Suprapubic skin (tissue), 4 donors: ENCODE measurements at regions not wholly inside any gene's neighbourhood (a gene's known extent, or its start where the extent isn't known, plus 50 kb on each side); places are given as distances from the start of the nearest gene placed in this dataset.

ENCODE experiments used
- DNase-seq, 2 donors: peaks; one replicate each; pipeline ENCODE4 v3.0.0-alpha.2; 2019; ENCODE audit warnings: low spot score in 2 of 2
- H3K27ac ChIP-seq: fragments of 200-600 bp; sonication (generic); one replicate; pipeline ENCODE4 v1.5.1; 2019
- H3K27me3 ChIP-seq: fragments of 200-600 bp; sonication (generic); one replicate; pipeline ENCODE4 v1.5.1; 2019
- H3K36me3 ChIP-seq: fragments of 200-600 bp; sonication (generic); one replicate; pipeline ENCODE4 v1.5.1; 2019
- H3K4me1 ChIP-seq: fragments of 200-600 bp; sonication (generic); one replicate; pipeline ENCODE4 v1.5.1; 2019
- H3K4me3 ChIP-seq: fragments of 200-600 bp; sonication (generic); one replicate; pipeline ENCODE4 v1.5.1; 2019; ENCODE audit warnings: mild to moderate bottlenecking
- H3K9me3 ChIP-seq: fragments of 200-600 bp; sonication (generic); one replicate; pipeline ENCODE4 v1.5.1; 2019
- CTCF ChIP-seq, 2 donors: fragments of 200-600 bp in 1 of 2; fragments of 450-650 bp in 1 of 2; sonication (generic) in 1 of 2; IDR thresholded peaks; one replicate each; pipeline ENCODE4 v1.5.1; 2016 to 2019; ENCODE audit warnings: antibody characterized with exemption in 2 of 2, mild to moderate bottlenecking in 1 of 2, moderate library complexity in 1 of 2
- EP300 ChIP-seq: sonication (generic); formaldehyde crosslinking; IDR thresholded peaks from one replicate; pipeline ENCODE4 v1.6.1; 2017; ENCODE audit warnings: antibody characterized with exemption
- POLR2A ChIP-seq, 2 donors: fragments of 450-650 bp; IDR thresholded peaks; one replicate each; pipeline ENCODE4 v1.6.1; 2017; ENCODE audit warnings: antibody characterized with exemption in 2 of 2, mild to moderate bottlenecking in 2 of 2, moderate library complexity in 2 of 2
- POLR2AphosphoS5 ChIP-seq, 3 donors: sonication (generic); formaldehyde crosslinking; IDR thresholded peaks; one replicate each; pipeline ENCODE4 v1.6.1; 2017; ENCODE audit warnings: antibody characterized with exemption in 3 of 3
- WGBS: methylation state at CpG from one replicate; pipeline ENCODE4 v1.1.5; 2018; 5-methylcytosine and 5-hydroxymethylcytosine counted together

DNA sequence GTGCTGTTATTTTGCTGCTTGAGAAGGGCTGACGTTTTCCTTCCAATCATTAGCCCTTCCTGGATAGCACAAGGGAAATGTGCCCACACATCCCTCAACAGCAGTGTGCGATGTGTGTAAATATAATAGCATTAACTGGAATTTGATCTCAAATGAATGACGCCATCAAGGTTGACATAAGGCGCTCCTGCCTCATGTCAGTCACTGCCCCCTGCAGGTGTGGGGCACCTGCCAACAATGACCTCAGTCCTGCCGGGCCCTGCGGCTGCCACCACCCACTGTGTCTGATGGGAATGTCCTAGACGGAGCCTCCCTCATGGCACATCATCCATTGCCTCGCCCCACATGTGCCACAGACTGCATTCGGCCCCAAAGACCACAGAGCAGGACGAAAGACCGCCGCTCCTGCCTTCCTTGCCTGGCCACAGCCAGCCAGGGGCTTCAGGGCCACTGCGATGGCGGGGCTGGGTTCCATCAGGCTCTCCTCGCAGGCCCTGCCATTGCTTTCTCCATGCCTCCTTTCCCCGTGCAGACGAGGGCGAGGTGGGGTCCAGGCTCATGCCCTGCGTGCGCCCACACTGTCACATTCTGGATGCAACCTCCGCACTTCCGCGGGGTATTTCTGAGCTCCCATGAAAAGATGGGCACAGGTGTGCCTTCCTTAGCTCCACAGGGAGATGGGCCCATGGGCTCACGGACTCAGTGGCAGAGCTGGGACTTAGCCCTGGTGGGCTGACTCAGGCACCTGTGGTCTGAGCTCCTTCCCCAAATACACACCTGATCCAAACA, 146.7 kb downstream of the SOX1 start:
- no peak for TF ChIP-seq CTCF (IDR thresholded peaks at IDR 0.05)
- TF ChIP-seq POLR2AphosphoS5 (IDR thresholded peaks at IDR 0.05) = no peak
- no peak for TF ChIP-seq EP300
- TF ChIP-seq POLR2A (IDR thresholded peaks at IDR 0.05) = no peak
- Histone ChIP-seq H3K9me3 (no peaks in the 10 kb centered on the region), H3K36me3 (no peaks in the 10 kb centered on the region), H3K4me3 (no peak overlapping the region), H3K27ac (no peak overlapping the region), H3K27me3 (peaks cover 26% of the 10 kb centered on the region), H3K4me1 (no peaks in the 10 kb centered on the region)
- 77% methylated on average over 18 of the region's 24 CpGs for WGBS
- DNase-seq = no peak

DNA sequence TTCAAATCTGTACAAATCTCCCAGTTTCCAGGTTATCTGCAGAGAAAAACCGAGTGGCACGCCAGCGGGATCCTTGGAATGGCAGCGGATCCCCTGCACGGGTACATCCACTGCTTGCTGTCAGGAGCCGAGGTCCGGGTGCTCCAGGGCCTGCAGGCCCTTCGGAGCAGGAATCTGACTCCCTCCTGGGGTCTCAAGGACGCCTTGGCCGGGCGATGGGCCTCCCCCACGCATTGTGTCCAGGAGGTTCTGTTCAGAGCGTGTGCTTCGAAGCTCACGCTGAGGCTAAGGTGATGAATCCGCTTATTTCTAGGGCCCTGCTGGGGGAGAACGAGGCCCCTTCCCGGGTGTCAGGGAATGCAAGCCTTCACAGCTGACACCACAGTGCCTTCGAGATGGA, 148.9 kb downstream of the SOX1 start:
- TF ChIP-seq CTCF (IDR thresholded peaks at IDR 0.05) = no peak
- no peak for TF ChIP-seq EP300
- no peak for TF ChIP-seq POLR2AphosphoS5 (IDR thresholded peaks at IDR 0.05)
- TF ChIP-seq POLR2A (IDR thresholded peaks at IDR 0.05) = no peak
- peaks cover 21% of the 10 kb centered on the region for H3K27me3 ChIP-seq
- no peaks in the 10 kb centered on the region for H3K9me3 ChIP-seq
- no peak overlapping the region for H3K27ac ChIP-seq
- DNase-seq = no peak
- no peak overlapping the region for H3K4me3 ChIP-seq
- WGBS = 79% methylated on average over 14 of the region's 19 CpGs
- no peaks in the 10 kb centered on the region for H3K36me3 ChIP-seq
- H3K4me1 ChIP-seq = no peaks in the 10 kb centered on the region

- no peak overlapping the region for H3K4me3 ChIP-seq
- no peak overlapping the region for H3K27ac ChIP-seq
- H3K4me1 ChIP-seq = no peaks in the 10 kb centered on the region
- no peaks in the 10 kb centered on the region for H3K36me3 ChIP-seq
- TF ChIP-seq POLR2A (IDR thresholded peaks at IDR 0.05) (no peak), EP300 (no peak), CTCF (IDR thresholded peaks at IDR 0.05) (no peak), POLR2AphosphoS5 (IDR thresholded peaks at IDR 0.05) (no peak)
- H3K9me3 ChIP-seq = no peaks in the 10 kb centered on the region
- WGBS = 88% methylated on average over 7 of the region's 7 CpGs
- DNase-seq = no peak
- H3K27me3 ChIP-seq = peaks cover 23% of the 10 kb centered on the region
Observed at GRCh38 chr13:112217431-112217830, 150.5 kb downstream of the SOX1 start.

DNA sequence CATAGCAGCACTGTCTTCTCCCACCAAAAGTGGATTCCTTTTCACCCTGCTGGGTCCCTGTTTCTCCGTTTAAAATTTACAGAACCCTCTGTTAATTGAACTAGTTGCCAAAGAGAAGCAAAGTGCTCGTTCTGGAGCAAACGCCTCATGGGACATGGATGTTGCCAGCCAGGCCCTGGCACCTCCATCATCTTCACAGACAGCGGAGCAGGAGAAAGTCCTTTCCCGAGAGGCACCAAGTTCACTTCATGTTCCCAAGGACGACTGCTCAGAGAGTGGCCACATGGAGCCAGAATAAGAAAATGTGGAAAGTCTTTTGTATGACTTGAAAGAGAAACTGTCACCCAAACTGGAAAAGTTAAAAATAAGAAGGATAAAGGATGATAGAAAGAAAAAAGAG, 151.5 kb downstream of the SOX1 start:
- no peak for DNase-seq
- Histone ChIP-seq H3K36me3 (no peaks in the 10 kb centered on the region), H3K9me3 (no peaks in the 10 kb centered on the region), H3K4me1 (no peaks in the 10 kb centered on the region), H3K27me3 (peaks cover 17% of the 10 kb centered on the region), H3K27ac (no peak overlapping the region), H3K4me3 (no peak overlapping the region)
- TF ChIP-seq EP300 (no peak), CTCF (IDR thresholded peaks at IDR 0.05) (no peak)
- WGBS = 67% methylated on average over 6 of the region's 6 CpGs

GRCh38 chr13:112219740-112220139, 152.8 kb downstream of the SOX1 start:
- WGBS = 75% methylated on average over 8 of the region's 8 CpGs
- no peak overlapping the region for H3K27ac ChIP-seq

More at GRCh38 chr13:112219740-112220139, 152.8 kb downstream of the SOX1 start:
- H3K4me1 ChIP-seq = no peaks in the 10 kb centered on the region
- H3K4me3 ChIP-seq = no peak overlapping the region
- no peaks in the 10 kb centered on the region for H3K9me3 ChIP-seq
- H3K36me3 ChIP-seq = no peaks in the 10 kb centered on the region
- TF ChIP-seq CTCF (IDR thresholded peaks at IDR 0.05) = no peak
- no peak for DNase-seq
- H3K27me3 ChIP-seq = peaks cover 11% of the 10 kb centered on the region
